ENCODE measurements at regions not wholly inside any gene's neighbourhood (a gene's known extent, or its start where the extent isn't known, plus 50 kb on each side); places are given as distances from the start of the nearest gene placed in this dataset.

DNA sequence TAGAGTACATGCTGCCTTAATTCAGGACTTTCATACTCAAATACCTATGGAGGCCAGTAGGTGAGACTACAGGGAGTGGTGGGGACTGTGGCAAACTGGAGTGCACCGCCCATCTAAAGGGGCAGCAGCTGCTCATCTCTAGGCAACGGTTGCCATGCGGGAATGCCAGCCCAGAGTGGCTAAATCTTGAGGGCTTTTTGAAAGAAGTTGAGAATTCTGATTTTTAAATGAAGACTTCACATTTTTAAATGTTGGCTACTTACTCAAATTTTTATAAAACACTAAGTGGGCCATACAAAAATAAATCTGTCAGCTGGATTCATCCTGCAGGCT is 90.8 kb upstream of the PRR23E start:
- Histone ChIP-seq H3K36me3 (ENCODE audit: insufficient read depth, low read length) (no peaks in the 10 kb centered on the region), H3K27me3 (ENCODE audit: insufficient read depth, low read length) (no peaks in the 10 kb centered on the region), H2AFZ (ENCODE audit: low read depth, low read length) (no peak overlapping the region), H3K4me1 (ENCODE audit: insufficient read depth, low read length) (no peaks in the 10 kb centered on the region), H3K4me3 (ENCODE audit: low read length) (no peak overlapping the region), H3K9me3 (ENCODE audit: low read length) (no peaks in the 10 kb centered on the region)

DNA sequence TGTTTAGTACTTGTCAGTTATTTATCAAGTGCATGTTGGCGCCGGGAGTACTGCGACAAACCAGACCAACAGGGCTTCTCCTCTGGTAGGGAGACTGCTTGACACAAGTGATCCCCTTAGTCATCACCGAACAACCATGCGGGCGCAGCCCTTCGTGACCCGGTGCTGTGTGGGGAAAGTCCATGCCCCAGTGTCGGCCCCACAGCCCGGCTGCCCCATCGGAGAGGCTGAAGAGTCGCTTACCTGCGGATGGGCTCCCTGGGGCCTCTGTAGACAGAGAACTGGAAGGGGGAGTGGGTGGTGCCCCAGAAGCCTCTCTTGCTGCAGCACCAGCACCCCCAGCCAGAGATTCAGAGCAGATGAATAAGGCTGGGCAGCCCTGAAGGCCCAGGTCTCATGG is 90.3 kb upstream of the PRR23E start:
- H3K9me3 ChIP-seq (ENCODE audit: low read length) = no peaks in the 10 kb centered on the region
- no peak overlapping the region for H2AFZ ChIP-seq (ENCODE audit: low read depth, low read length)
- no peak overlapping the region for H3K4me3 ChIP-seq (ENCODE audit: low read length)
- no peaks in the 10 kb centered on the region for H3K36me3 ChIP-seq (ENCODE audit: insufficient read depth, low read length)
- no peaks in the 10 kb centered on the region for H3K27me3 ChIP-seq (ENCODE audit: insufficient read depth, low read length)
- no peaks in the 10 kb centered on the region for H3K4me1 ChIP-seq (ENCODE audit: insufficient read depth, low read length)

DNA sequence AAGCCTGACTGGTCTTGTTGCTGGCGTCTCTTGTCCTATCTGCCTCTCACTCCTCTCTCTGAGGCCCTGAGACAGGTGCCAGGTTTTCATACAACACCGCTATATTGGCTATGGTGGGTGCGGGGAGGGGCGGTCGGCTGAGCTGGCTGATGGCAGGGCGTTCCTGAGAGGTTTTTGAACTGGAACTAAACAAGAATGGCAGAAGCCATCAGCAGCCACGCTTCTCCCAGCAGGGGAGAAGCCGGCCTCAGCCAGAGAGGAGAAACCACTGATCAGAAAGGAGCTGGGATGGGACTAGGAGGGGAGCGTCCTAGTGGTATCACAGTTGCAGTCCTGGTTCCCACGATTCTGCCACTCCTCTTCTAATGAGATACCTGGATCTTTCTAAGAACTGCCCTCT is 89.9 kb upstream of the PRR23E start:
- Histone ChIP-seq H3K36me3 (ENCODE audit: insufficient read depth, low read length) (no peaks in the 10 kb centered on the region), H3K4me3 (ENCODE audit: low read length) (no peak overlapping the region), H3K4me1 (ENCODE audit: insufficient read depth, low read length) (no peaks in the 10 kb centered on the region), H3K9me3 (ENCODE audit: low read length) (no peaks in the 10 kb centered on the region), H2AFZ (ENCODE audit: low read depth, low read length) (no peak overlapping the region), H3K27me3 (ENCODE audit: insufficient read depth, low read length) (no peaks in the 10 kb centered on the region)

DNA sequence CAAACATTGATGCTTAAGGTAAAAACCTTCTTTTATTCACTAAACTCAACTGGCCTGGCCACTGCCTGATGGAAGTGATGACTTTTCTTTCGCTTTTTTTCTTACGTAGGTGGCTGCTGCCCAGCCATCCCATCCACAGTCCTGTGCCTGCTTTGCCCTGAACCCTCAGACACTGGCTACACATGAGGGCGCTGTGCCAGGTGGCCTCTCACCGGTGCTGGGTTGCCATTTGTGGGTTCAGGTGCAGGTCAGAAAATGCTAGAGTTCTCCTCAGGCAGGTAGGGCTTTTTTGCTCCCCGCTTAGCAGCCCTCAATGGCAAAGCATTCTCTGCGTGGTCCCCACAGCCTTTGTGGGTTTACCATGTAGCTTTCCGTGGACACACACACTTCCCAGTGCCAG is 88.3 kb upstream of the PRR23E start:
- Histone ChIP-seq H3K4me3 (ENCODE audit: low read length) (no peak overlapping the region), H3K36me3 (ENCODE audit: insufficient read depth, low read length) (no peaks in the 10 kb centered on the region), H3K27me3 (ENCODE audit: insufficient read depth, low read length) (no peaks in the 10 kb centered on the region), H3K4me1 (ENCODE audit: insufficient read depth, low read length) (no peaks in the 10 kb centered on the region), H2AFZ (ENCODE audit: low read depth, low read length) (no peak overlapping the region), H3K9me3 (ENCODE audit: low read length) (no peaks in the 10 kb centered on the region)

DNA sequence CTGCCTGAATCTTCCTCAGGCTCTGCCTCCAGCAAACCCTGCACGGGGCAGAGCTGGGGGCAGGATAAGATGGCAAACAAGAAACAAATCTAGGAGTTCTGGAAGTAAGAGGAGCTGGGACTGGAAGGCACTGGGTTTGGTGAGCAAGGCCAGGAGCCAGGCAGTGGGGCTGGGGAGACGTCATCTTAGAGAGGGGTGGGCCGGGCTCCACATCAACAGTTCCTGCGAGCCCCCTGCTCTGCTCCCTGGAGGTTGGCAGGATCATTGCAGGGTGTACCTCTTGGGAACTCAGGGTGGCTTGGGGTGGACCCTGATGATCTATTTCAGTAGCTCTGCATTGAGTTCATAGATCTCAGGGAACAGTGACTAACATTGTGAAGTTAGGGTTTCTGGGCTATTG is 87.3 kb upstream of the PRR23E start:
- H3K36me3 ChIP-seq (ENCODE audit: insufficient read depth, low read length) = no peaks in the 10 kb centered on the region
- H3K4me3 ChIP-seq (ENCODE audit: low read length) = no peak overlapping the region
- no peaks in the 10 kb centered on the region for H3K9me3 ChIP-seq (ENCODE audit: low read length)
- no peaks in the 10 kb centered on the region for H3K4me1 ChIP-seq (ENCODE audit: insufficient read depth, low read length)
- H2AFZ ChIP-seq (ENCODE audit: low read depth, low read length) = no peak overlapping the region
- no peaks in the 10 kb centered on the region for H3K27me3 ChIP-seq (ENCODE audit: insufficient read depth, low read length)

DNA sequence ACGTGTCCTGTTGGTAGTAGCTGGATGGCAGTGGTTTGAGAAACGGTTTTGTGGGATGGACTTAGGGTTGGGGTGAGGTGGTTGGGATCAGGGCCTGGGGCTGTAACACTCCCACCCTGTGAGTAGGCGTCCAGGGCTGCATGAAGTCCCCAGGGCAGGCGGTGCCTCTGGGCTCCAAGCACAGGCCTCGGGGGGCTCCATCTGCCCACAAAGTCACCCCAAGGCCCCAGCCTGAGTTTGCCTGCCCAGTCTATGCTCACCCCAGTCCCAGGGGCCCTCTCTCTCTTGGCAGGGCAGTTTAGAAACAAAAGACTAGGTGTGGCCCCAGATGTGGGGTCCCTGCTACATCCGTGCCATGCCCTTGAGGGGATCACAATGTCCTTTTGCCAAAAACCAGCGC is 86.9 kb upstream of the PRR23E start:
- no peaks in the 10 kb centered on the region for H3K4me1 ChIP-seq (ENCODE audit: insufficient read depth, low read length)
- H3K4me3 ChIP-seq (ENCODE audit: low read length) = no peak overlapping the region
- H3K36me3 ChIP-seq (ENCODE audit: insufficient read depth, low read length) = no peaks in the 10 kb centered on the region
- no peak overlapping the region for H2AFZ ChIP-seq (ENCODE audit: low read depth, low read length)
- H3K27me3 ChIP-seq (ENCODE audit: insufficient read depth, low read length) = no peaks in the 10 kb centered on the region
- no peaks in the 10 kb centered on the region for H3K9me3 ChIP-seq (ENCODE audit: low read length)

DNA sequence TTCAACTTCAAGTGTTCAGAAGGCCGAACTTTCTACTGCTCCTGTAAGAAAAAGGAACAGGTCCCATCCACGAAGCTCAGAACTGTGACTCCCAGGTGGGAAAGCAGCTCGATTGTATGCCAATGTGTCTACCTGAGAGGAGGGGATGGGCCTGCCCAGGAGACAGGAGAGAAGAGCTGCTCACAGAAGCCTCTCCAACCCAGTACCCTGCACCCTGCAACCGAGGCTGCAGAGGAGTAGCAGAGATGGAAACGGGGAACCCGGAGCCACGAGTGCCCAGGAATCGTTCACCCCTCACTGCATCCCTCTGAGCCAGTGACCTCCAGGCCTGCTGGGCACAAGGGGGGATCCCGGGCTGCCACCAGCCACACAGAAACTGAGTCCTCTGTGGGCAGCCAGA is 86.5 kb upstream of the PRR23E start:
- H3K4me1 ChIP-seq (ENCODE audit: insufficient read depth, low read length) = peaks cover 1% of the 10 kb centered on the region
- no peaks in the 10 kb centered on the region for H3K9me3 ChIP-seq (ENCODE audit: low read length)
- no peaks in the 10 kb centered on the region for H3K36me3 ChIP-seq (ENCODE audit: insufficient read depth, low read length)
- no peaks in the 10 kb centered on the region for H3K27me3 ChIP-seq (ENCODE audit: insufficient read depth, low read length)
- H3K4me3 ChIP-seq (ENCODE audit: low read length) = no peak overlapping the region
- no peak overlapping the region for H2AFZ ChIP-seq (ENCODE audit: low read depth, low read length)

DNA sequence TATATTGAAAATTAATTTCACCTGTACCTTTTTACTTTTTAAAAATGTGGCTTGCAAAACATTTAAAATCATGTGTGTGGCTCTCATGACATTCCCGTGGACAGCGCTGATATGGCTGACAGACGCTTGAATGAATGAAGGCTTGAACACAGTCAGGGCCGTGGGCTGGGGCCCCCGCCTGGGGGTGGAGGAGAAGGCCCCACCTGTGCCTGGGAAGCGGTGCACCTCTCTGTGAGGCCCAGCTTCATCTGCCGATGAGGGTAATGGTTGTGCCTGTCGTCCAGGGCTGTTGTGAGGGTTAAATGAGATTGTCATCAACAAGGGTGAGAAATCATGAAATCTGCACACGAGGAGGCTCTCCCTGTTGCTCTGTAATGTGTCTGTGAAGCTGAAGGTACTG is 85.9 kb upstream of the PRR23E start:
- H3K4me3 ChIP-seq (ENCODE audit: low read length) = no peak overlapping the region

DNA sequence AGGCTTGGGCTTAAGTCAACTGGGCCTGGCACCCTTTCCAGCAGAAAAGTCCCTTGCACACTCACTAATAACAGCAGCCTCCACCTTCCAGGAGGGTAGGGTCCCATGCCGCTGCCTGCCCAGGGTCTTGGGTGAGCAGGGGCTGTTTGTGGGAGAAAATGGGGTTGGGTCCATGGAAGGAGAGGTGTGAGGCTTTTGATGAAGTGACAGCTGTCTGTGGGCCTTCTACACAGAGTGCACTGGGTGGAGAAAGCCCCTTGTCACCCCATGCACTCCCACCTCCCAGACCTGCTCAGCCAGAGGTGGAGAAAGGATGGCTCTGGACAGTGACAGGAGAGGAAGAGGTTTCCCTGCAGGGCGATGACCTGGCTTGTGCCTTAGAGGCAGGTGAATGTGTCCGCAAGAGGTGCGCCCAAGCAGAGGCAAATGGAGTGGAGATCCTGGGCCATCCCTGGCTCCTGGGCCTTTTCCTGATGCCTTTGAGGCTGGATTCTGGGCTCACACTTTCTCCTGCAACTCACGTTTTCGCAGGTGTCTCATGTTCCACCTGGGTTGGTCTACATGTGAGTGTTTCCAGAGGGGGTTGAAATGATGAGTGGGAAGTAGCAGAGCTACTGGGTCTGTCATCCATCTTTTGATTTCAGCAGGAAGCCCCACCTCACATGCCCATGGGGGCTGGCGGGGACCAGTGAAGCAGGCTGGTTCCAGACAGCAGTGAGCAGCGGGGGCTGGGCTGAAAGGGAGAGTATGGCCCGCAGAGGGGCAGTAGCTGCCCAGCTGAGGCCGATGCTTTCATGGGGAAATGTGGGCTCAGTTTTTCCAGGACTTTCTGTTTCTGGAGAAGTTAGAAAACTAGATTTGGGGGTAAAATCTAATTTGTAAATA is 85.2 kb upstream of the PRR23E start:
- H3K4me1 ChIP-seq (ENCODE audit: insufficient read depth, low read length) = peaks cover 3% of the 10 kb centered on the region
- no peak overlapping the region for H2AFZ ChIP-seq (ENCODE audit: low read depth, low read length)
- no peak overlapping the region for H3K4me3 ChIP-seq (ENCODE audit: low read length)
- H3K27me3 ChIP-seq (ENCODE audit: insufficient read depth, low read length) = no peaks in the 10 kb centered on the region
- peaks cover 4% of the 10 kb centered on the region for H3K9me3 ChIP-seq (ENCODE audit: low read length)
- H3K36me3 ChIP-seq (ENCODE audit: insufficient read depth, low read length) = no peaks in the 10 kb centered on the region

More for the DNA sequence above, 85.9 kb upstream of the PRR23E start:
- H2AFZ ChIP-seq (ENCODE audit: low read depth, low read length) = no peak overlapping the region
- H3K27me3 ChIP-seq (ENCODE audit: insufficient read depth, low read length) = no peaks in the 10 kb centered on the region
- H3K4me1 ChIP-seq (ENCODE audit: insufficient read depth, low read length) = peaks cover 3% of the 10 kb centered on the region
- H3K36me3 ChIP-seq (ENCODE audit: insufficient read depth, low read length) = no peaks in the 10 kb centered on the region
- no peaks in the 10 kb centered on the region for H3K9me3 ChIP-seq (ENCODE audit: low read length)

DNA sequence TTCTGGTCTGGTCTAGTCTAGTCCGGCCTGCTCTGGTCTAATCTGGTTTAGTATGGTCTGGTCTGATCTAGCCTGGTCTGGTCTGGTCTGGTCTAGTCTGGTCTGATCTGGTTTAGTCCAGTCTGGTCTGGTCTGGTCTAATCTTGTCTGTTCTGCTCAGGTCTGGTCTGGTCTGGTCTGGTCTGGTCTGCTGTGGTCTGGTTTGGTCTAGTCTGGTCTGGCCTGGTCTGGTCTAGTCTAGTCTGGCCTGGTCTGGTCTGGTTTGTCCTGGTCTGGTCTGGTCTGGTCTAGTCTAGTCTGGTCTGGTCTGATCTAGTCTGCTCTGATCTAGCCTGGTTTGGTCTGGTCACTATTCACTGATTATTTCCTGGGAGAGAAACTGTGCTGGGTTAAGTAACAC is 84.1 kb upstream of the PRR23E start:
- H2AFZ ChIP-seq (ENCODE audit: low read depth, low read length) = no peak overlapping the region
- peaks cover 4% of the 10 kb centered on the region for H3K9me3 ChIP-seq (ENCODE audit: low read length)
- no peaks in the 10 kb centered on the region for H3K36me3 ChIP-seq (ENCODE audit: insufficient read depth, low read length)
- peaks cover 3% of the 10 kb centered on the region for H3K4me1 ChIP-seq (ENCODE audit: insufficient read depth, low read length)
- H3K27me3 ChIP-seq (ENCODE audit: insufficient read depth, low read length) = no peaks in the 10 kb centered on the region
- H3K4me3 ChIP-seq (ENCODE audit: low read length) = no peak overlapping the region

DNA sequence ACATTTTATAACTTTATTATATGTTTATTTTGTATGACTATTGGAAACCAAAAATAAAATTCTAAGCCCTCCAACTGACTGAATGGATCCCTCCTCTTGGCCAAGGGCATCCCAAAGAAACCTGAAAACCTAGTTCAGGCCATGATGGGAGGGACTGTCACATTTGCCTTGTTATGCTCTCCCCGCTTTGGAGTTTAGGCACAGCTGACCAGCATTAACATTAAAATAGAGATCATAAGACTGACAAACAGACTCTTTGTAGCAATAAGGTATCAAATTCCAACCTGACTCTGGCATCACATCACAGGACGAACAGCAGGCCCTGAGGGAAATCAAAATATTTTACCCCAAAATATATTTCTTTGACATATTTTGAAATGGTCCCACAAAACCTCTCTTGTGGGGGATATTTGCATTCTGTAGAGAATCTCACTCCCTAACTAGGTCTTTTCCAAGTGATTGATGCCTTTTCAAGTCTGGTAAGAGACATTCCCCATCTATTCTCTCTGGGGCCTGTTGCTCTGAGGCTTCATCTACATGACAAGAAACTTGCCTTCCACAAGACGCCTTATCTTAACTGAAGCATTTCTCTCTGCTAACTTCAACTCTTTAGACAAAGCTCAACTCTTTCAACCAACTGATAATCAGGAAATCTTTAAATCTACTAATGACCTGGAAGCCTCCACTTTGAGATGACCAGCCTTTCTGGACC is 81.8 kb upstream of the PRR23E start:
- H3K27me3 ChIP-seq (ENCODE audit: insufficient read depth, low read length) = no peaks in the 10 kb centered on the region
- no peak overlapping the region for H3K4me3 ChIP-seq (ENCODE audit: low read length)
- H2AFZ ChIP-seq (ENCODE audit: low read depth, low read length) = no peak overlapping the region
- no peaks in the 10 kb centered on the region for H3K36me3 ChIP-seq (ENCODE audit: insufficient read depth, low read length)
- H3K9me3 ChIP-seq (ENCODE audit: low read length) = peaks cover 4% of the 10 kb centered on the region
- H3K4me1 ChIP-seq (ENCODE audit: insufficient read depth, low read length) = peaks cover 3% of the 10 kb centered on the region

DNA sequence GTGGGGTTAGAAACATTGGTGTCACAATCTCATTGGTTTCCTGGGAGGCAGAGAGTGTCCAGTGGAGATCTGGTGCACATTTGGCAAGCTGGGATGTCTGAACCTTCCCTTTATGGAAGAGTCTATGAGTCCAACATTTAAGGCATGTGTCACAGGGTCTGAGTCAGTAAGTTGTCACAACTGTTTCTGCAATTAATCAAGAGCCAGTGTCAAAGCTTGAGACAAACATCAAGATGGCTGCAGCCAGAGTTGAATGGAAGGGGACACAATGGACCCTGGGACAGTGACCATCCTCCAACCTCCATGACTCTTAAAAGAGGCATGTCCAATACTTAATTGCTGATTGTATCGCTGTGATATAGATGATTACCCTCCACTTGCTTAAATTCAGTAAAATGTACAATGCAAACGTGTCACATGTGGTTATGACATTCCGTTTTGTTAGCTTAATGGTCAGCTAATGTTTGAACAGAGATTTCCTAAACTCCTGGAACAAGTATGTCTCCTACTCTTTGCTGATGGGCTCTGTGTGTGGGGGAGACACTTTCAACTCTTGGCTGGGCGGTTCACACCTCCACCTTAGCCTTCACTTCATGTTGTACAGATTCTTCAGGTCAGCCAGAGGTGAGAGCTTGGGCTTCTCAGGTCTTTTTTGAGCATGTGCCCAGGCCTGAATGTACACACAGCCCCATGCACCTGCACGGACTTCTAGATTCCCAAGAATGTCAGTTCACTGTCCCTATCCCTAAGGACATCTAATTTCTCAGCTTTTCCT is 79.9 kb upstream of the PRR23E start:
- H3K9me3 ChIP-seq (ENCODE audit: low read length) = peaks cover 4% of the 10 kb centered on the region
- H2AFZ ChIP-seq (ENCODE audit: low read depth, low read length) = no peak overlapping the region
- H3K4me1 ChIP-seq (ENCODE audit: insufficient read depth, low read length) = peaks cover 3% of the 10 kb centered on the region
- H3K36me3 ChIP-seq (ENCODE audit: insufficient read depth, low read length) = no peaks in the 10 kb centered on the region
- H3K4me3 ChIP-seq (ENCODE audit: low read length) = no peak overlapping the region
- H3K27me3 ChIP-seq (ENCODE audit: insufficient read depth, low read length) = peaks cover 4% of the 10 kb centered on the region

DNA sequence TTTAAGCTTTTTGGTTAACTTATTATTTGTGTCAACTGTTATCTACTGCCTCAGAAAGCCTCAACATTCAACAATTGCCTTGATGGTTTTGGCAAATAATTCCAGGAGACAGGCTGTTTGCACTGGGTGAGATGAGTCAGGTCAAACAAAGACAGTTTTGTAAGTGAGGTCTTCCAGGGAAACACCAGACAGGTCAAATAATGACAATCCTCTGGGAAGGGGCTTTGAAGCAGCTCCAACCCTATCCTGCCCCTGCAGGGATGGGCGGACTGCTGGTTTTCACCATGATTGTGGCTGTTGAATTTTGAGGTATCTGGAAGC is 79.4 kb upstream of the PRR23E start:
- H3K9me3 ChIP-seq (ENCODE audit: low read length) = peaks cover 4% of the 10 kb centered on the region
- peaks cover 4% of the 10 kb centered on the region for H3K27me3 ChIP-seq (ENCODE audit: insufficient read depth, low read length)
- peaks cover 3% of the 10 kb centered on the region for H3K4me1 ChIP-seq (ENCODE audit: insufficient read depth, low read length)
- no peak overlapping the region for H3K4me3 ChIP-seq (ENCODE audit: low read length)
- H3K36me3 ChIP-seq (ENCODE audit: insufficient read depth, low read length) = no peaks in the 10 kb centered on the region
- H2AFZ ChIP-seq (ENCODE audit: low read depth, low read length) = no peak overlapping the region
